MM.1S (cell line): ENCODE measurements at regions not wholly inside any gene's neighbourhood (a gene's known extent, or its start where the extent isn't known, plus 50 kb on each side); places are given as distances from the start of the nearest gene placed in this dataset.
"Not testable (repeated sequence)": the region's sequence is repeated elsewhere in the genome, so short reads cannot be mapped to it uniquely, and the experiment has no call there.

Experiments
- DNase-seq: peaks from one replicate; pipeline ENCODE4 v3.0.0-alpha.2; 2015
- H2AFZ ChIP-seq: fragments of 300-600 bp; sonication (generic); 2 replicates; pipeline ENCODE4 v1.6.0; 2016; ENCODE audit warnings: antibody characterized with exemption, low read length
- H3F3A ChIP-seq: fragments of 300-600 bp; sonication (generic); 2 replicates; pipeline ENCODE4 v1.6.1; 2016; ENCODE audit warnings: mild to moderate bottlenecking, antibody characterized with exemption, low read length, moderate library complexity, mixed read lengths; ENCODE audit not compliant: insufficient read depth
- H3K27ac ChIP-seq: fragments of 300-600 bp; sonication (generic); 2 replicates; pipeline ENCODE4 v1.5.1; 2016; ENCODE audit warnings: mild to moderate bottlenecking, low read length
- H3K27me3 ChIP-seq: fragments of 300-600 bp; sonication (generic); replicated peaks from 2 replicates; pipeline ENCODE4 v1.6.0; 2016; ENCODE audit warnings: low read length; ENCODE audit not compliant: insufficient read depth
- H3K36me3 ChIP-seq: fragments of 300-600 bp; sonication (generic); replicated peaks from 2 replicates; pipeline ENCODE4 v1.6.1; 2016; ENCODE audit warnings: mild to moderate bottlenecking, low read length, mixed read lengths; ENCODE audit not compliant: insufficient read depth
- H3K4me1 ChIP-seq: fragments of 300-600 bp; sonication (generic); 2 replicates; pipeline ENCODE4 v1.6.1; 2016; ENCODE audit warnings: low read length, mixed read lengths
- H3K4me2 ChIP-seq: fragments of 300-600 bp; sonication (generic); 2 replicates; pipeline ENCODE4 v1.6.0; 2016; ENCODE audit warnings: low read depth, low read length
- H3K4me3 ChIP-seq: fragments of 300-600 bp; sonication (generic); 2 replicates; pipeline ENCODE4 v1.5.1; 2016; ENCODE audit warnings: low read length, mixed read lengths
- H3K79me2 ChIP-seq: fragments of 300-600 bp; sonication (generic); 2 replicates; pipeline ENCODE4 v1.6.1; 2016; ENCODE audit warnings: mixed run types, low read length, mixed read lengths
- H3K9ac ChIP-seq: fragments of 300-600 bp; sonication (generic); 2 replicates; pipeline ENCODE4 v1.6.1; 2016; ENCODE audit warnings: low read length, mixed read lengths
- H3K9me2 ChIP-seq: fragments of 300-600 bp; sonication (generic); replicated peaks from 2 replicates; pipeline ENCODE4 v1.6.1; 2016; ENCODE audit warnings: mild to moderate bottlenecking, low read length, mixed read lengths; ENCODE audit not compliant: insufficient read depth
- H3K9me3 ChIP-seq: fragments of 300-600 bp; sonication (generic); replicated peaks from 2 replicates; pipeline ENCODE4 v1.6.1; 2016; ENCODE audit warnings: mild to moderate bottlenecking, low read length, mixed read lengths; ENCODE audit not compliant: insufficient read depth
- H4K20me1 ChIP-seq: fragments of 300-600 bp; sonication (generic); 2 replicates; pipeline ENCODE4 v1.6.1; 2016; ENCODE audit warnings: mild to moderate bottlenecking, low read length, moderate library complexity, mixed read lengths; ENCODE audit not compliant: insufficient read depth
- CTCF ChIP-seq: fragments of 300-600 bp; sonication (generic); IDR thresholded peaks from 2 replicates; pipeline ENCODE4 v1.5.1; 2016; ENCODE audit warnings: antibody characterized with exemption, low read length, mixed read lengths
- EZH2 ChIP-seq: fragments of 300-600 bp; sonication (generic); optimal IDR thresholded peaks from 2 replicates; pipeline ENCODE3; 2017; ENCODE audit warnings: low read depth, mild to moderate bottlenecking, antibody characterized with exemption, low read length, mixed read lengths
- EZH2phosphoT487 ChIP-seq: fragments of 300-600 bp; sonication (generic); IDR thresholded peaks from 2 replicates; pipeline ENCODE4 v1.6.1; 2018; ENCODE audit warnings: antibody characterized with exemption, low read length

DNA sequence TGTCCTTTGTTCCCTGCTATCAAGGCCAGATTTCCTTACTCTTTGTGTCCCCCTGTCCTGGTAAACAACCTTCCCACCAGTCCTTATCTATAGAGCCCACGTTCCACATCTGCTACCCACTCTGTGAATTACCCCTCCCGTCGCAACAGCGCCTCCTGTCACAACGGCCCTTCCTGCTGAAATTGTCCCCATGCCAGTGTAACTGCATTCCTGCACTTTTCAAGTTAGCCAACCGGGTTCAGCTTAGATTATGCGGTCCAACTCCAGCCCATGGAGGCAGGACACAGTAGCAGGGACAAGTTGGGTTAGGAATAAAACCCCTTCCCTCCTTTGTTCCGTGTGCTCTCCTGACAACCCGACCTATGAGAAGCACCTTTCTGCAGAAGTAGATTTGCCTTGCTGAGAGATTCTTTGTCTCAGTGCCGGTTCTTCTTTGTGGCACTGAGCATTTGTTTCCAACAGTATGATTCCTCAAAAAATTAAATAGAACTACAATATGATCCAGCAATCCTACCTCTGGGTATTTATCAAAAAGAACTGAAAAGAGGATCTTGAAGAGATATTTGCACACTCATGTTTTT, 180.3 kb downstream of the PTBP2 start:
- H3K4me2 ChIP-seq = no peak overlapping the region
- no peaks in the 10 kb centered on the region for H4K20me1 ChIP-seq
- no peak overlapping the region for H2AFZ ChIP-seq
- H3F3A ChIP-seq = no peaks in the 10 kb centered on the region
- no peaks in the 10 kb centered on the region for H3K79me2 ChIP-seq
- no peaks in the 10 kb centered on the region for H3K27me3 ChIP-seq
- H3K4me1 ChIP-seq = no peaks in the 10 kb centered on the region
- H3K9me3 ChIP-seq = no peaks in the 10 kb centered on the region
- no peak overlapping the region for H3K4me3 ChIP-seq
- H3K9me2 ChIP-seq = no peaks in the 10 kb centered on the region
- H3K27ac ChIP-seq = no peak overlapping the region
- DNase-seq = no peak
- no peaks in the 10 kb centered on the region for H3K36me3 ChIP-seq
- H3K9ac ChIP-seq = no peak overlapping the region
- TF ChIP-seq EZH2 = no peak
- TF ChIP-seq EZH2phosphoT487 = no peak
- no peak for TF ChIP-seq CTCF

GRCh38 chr1:96912248-96912647, 190.7 kb downstream of the PTBP2 start:
- no peak overlapping the region for H3K27ac ChIP-seq
- no peaks in the 10 kb centered on the region for H3K9me2 ChIP-seq
- no peak for DNase-seq
- H3K9me3 ChIP-seq = no peaks in the 10 kb centered on the region
- TF ChIP-seq EZH2phosphoT487 = no peak
- no peak for TF ChIP-seq CTCF
- no peak for TF ChIP-seq EZH2
- H2AFZ ChIP-seq = no peak overlapping the region
- H3K79me2 ChIP-seq = no peaks in the 10 kb centered on the region
- H4K20me1 ChIP-seq = no peaks in the 10 kb centered on the region
- H3K4me1 ChIP-seq = no peaks in the 10 kb centered on the region
- no peak overlapping the region for H3K9ac ChIP-seq
- H3K4me3 ChIP-seq = no peak overlapping the region
- no peak overlapping the region for H3K4me2 ChIP-seq
- H3K36me3 ChIP-seq = no peaks in the 10 kb centered on the region
- H3K27me3 ChIP-seq = no peaks in the 10 kb centered on the region
- no peaks in the 10 kb centered on the region for H3F3A ChIP-seq

DNA sequence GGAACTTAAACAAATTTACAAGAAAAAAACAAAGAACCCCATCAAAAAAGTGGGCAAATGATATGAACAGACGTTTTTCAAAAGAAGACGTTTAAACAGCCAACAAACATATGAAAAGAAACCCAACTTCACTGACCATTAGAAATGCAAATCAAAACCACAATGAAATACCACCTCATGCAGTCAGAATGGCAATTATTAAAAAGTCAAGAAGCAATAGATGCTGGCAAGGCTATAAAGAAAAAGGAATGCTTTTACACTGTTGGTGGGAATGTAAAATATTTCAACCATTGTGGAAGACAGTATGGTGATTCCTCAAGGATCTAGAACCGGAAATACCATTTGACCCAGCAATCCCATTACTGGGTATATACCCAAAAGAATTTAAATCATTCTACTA, 194.1 kb downstream of the PTBP2 start:
- not testable (repeated sequence) for H3K4me2 ChIP-seq, H3K9me2 ChIP-seq, H3K4me1 ChIP-seq, H3K27me3 ChIP-seq, DNase-seq, H3K4me3 ChIP-seq, H3K9me3 ChIP-seq, H3K27ac ChIP-seq, H3F3A ChIP-seq, H3K79me2 ChIP-seq, H3K9ac ChIP-seq, H3K36me3 ChIP-seq, H4K20me1 ChIP-seq, H2AFZ ChIP-seq

DNA sequence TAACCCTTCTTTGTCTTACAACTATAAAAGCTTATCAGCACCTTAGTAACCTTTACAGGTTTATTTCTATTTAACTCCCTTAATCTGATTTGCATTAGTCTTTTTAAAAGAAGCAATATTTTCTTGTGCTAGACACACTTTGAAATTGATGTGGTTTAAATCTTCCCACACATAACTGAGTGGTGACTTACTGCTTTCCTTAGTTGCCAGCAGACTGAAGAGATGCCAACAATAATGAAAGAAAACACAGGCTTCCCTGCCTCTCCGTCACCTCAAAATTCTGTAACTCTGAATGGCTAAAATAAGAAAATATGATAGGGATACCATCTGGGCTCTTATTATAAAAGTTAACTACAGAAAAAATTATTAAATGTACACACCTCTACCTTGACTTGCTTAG, 196.8 kb downstream of the PTBP2 start:
- no peak overlapping the region for H3K9ac ChIP-seq
- no peaks in the 10 kb centered on the region for H3F3A ChIP-seq
- no peak overlapping the region for H2AFZ ChIP-seq
- H3K27me3 ChIP-seq = no peaks in the 10 kb centered on the region
- no peak overlapping the region for H3K27ac ChIP-seq
- DNase-seq = no peak
- no peaks in the 10 kb centered on the region for H3K36me3 ChIP-seq
- H4K20me1 ChIP-seq = no peaks in the 10 kb centered on the region
- no peaks in the 10 kb centered on the region for H3K4me1 ChIP-seq
- no peaks in the 10 kb centered on the region for H3K79me2 ChIP-seq
- H3K9me2 ChIP-seq = no peaks in the 10 kb centered on the region
- H3K9me3 ChIP-seq = no peaks in the 10 kb centered on the region
- no peak overlapping the region for H3K4me3 ChIP-seq
- no peak overlapping the region for H3K4me2 ChIP-seq
- TF ChIP-seq EZH2phosphoT487 = no peak
- no peak for TF ChIP-seq EZH2
- no peak for TF ChIP-seq CTCF
